GM19463 (cell line): ENCODE measurements at regions not wholly inside any gene's neighbourhood (a gene's known extent, or its start where the extent isn't known, plus 50 kb on each side); places are given as distances from the start of the nearest gene placed in this dataset.
"Not testable (repeated sequence)": the region's sequence is repeated elsewhere in the genome, so short reads cannot be mapped to it uniquely, and the experiment has no call there.

Experiments
- ATAC-seq: cut with Tn5 transposase; IDR thresholded peaks from one replicate; pipeline ENCODE4 v1.9.1; 2021; ENCODE audit warnings: mild to moderate bottlenecking, moderate library complexity; ENCODE audit not compliant: unreplicated experiment

DNA sequence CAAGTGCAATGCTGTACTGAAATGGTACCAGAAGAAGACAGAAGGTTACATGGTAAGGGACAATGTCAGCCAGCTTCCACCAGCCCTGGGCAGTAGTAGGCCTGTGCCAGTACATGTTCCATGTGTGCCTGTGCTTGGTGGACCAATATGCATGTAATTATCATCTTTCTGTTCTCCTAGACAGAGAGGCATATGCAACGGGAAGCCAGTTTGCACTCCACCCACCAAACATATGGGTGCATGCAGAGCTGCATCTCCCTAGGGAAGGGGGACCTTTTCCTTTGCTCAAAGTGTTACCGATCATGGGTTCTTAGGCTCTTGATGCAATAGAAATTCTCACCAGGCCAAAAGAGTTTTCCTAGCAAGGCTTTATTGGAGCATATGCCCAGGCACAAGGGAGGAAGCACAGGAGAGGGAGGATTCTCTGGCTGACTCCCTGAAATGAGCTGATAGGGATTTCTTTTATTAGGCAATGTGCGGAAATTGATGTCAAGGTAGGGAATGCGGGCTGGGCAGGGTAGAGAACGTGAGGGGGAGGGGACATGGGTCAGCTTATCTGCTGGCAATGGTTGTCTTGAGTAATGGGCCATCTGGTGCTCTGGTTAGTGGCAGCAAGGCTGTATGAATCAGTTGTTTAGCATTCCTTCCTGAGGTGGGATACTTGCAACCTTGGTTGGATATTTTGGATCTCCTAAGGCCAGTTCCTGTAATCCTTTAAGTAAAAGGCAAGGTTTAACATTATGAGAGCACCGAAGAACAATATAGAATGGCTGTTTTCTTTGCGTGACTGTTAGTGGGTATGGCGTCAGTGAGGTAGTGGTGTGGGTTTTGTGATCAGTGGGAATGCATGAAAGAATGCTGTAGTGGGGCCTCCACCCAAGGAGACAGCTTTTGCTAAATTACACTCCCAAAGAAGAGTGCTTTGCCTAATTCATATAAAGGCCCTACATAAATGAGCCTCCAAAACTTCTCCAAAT is 102.5 kb downstream of the CDRT15L2 start:
- ATAC-seq, result not testable (repeated sequence)

- not testable (repeated sequence) for ATAC-seq
Observed at GRCh38 chr17:20683651-20684229, 104.2 kb downstream of the CDRT15L2 start.

DNA sequence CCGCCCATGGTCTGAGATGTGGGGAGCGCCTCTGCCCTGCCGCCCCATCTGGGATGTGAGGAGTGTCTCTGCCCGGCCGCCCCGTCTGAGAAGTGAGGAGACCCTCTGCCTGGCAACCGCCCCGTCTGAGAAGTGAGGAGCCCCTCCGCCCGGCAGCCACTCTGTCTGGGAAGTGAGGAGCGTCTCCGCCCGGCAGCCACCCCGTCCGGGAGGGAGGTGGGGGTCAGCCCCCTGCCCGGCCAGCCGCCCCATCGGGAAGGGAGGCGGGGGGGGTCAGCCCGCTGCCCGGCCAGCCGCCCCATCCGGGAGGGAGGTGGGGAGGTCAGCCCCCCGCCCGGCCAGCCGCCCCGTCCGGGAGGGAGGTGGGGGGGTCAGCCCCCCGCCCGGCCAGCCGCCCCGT is 105.5 kb downstream of the CDRT15L2 start:
- ATAC-seq, result not testable (repeated sequence)

DNA sequence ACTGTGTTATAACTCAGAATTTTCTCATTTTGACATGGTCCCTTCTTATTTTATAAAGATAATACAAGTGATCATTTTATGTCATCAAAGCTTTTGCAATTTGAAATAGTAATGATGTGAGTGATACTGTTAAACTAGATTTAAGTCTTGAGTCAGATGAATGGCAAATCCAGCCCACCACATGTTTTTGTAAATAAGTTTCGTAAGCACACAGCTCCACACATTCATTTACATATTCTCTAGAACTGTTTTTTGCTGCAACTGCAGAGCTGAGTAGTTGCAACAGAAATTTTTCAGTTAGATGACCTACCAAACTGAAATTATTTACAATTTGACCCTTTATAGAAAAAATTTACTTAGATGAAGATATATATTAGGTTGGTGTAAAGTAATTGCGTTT is 108.1 kb downstream of the CDRT15L2 start:
- ATAC-seq, result not testable (repeated sequence)

DNA sequence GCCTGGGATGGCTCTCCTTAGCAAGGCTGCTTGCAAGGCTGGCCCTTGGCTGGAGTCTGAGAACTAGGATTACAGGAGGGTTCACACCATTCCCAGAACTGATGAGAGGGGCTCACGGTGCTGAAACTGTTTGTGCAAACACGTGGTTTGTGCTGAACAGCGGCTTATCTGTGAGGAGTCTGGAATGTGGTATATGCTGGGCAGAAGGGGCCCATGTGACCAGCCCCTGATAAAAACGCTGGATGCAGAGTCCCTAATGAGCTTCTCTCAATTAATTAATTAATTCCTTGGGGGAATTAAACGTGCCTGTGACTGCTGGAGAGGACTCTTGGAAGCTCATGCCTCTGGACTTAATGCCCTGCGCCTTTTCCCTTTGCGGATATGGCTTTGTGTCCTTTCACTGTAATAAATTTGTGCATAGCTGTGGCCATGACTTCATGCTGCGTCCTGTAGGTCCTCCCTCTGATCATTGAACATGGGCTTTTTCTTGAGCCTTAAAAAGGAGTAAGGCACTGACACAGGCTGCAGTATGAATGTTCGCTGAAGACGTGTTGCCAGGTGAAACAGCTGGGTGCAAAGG is 109.7 kb downstream of the CDRT15L2 start:
- not testable (repeated sequence) for ATAC-seq

- ATAC-seq, result not testable (repeated sequence)
Observed at GRCh38 chr17:20692706-20693105, 113.2 kb downstream of the CDRT15L2 start.

DNA sequence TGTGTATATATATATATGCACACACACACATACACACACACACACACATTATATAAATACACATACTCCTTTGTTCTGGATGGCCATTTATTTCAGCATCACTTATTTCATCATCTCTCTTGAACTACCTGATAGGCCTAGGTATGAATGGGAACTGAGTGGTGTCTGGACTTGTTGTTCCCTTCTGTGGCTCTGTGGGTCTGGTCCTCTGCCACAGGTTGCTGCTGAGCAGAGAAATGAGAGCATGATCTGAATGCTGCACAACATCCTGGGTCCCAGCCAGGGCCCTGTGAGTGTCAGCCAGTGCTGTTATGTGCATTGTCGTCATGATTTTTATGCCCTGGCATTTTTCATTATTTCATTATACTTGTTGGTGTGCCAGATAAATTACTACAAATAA is 116.3 kb downstream of the CDRT15L2 start:
- not testable (repeated sequence) for ATAC-seq

DNA sequence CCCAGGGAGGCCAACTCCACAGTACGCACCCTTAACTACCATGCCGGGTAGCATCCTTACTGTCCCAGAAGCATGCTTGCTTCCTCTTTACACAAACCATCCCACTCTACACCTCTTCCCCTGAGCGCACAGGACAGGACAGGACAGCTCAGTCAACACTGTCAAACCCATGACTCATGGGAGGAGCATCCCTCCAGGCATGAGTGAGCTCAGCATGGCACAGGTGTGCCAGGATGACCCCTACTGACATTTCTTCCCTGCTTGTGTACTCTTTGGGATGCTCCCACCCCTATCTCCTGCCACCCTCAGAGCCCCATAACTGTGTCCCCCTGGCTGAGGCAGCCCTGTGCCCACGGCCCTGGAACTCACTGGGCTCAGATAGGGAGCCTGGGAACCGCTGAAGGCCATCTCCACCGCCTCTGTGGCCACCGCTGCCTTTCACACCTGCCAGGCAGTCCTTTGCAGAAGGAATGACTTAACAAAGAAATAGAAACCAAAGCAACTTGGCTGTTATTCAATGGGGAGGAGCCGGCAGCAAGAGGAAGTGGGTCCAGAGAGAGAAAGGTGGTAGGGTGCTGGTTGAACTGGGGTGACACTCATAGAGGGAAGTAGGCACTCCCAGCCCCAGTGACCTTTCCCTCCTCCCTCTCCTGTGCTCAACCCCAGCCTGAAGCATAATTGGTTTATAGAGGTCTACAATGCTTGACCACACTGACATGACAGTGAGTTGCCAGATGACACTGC is 119.1 kb downstream of the CDRT15L2 start:
- peak; percentile 87 for ATAC-seq

DNA sequence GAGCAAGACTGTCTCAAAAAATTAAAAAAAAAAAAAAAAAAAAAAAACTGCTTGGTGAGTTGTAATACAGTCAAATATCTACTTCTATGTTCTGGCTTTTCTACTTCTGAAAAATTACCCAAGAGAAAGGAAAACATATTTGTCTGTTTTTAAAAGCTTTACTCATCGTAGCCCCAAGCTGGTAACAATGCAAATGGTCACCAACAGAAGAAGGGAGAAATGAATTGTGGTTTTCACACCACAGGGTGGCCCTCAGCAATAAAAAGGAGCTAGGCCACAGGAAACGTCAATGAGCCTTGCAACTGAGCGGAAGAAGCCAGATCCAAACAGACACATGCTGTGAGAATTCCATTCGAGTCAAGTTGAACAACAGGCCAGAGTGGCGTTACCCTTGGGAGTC is 121.0 kb downstream of the CDRT15L2 start:
- not testable (repeated sequence) for ATAC-seq

- not testable (repeated sequence) for ATAC-seq
Observed at GRCh38 chr17:20701366-20701765, 121.8 kb downstream of the CDRT15L2 start.

DNA sequence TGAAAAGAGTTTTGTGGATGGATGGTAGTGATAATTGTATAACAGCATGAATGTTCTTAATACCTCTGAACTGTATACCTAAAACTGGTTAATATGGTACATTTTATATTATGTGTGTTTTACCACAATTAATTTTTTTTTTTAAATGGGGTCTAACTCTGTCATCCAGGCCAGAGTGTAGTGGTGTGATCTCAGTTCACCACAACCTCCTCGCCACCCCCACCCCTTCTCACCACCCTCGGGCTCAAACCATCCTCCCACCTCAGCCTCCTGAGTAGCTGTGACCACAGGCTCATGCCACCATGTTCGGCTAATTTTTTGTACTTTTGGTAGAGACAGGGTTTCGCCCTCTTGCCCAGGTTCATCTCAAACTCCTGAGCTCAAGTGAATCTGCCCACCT is 123.2 kb downstream of the CDRT15L2 start:
- no peak for ATAC-seq

GRCh38 chr17:20703781-20704180 is 124.3 kb downstream of the CDRT15L2 start:
- no peak for ATAC-seq

DNA sequence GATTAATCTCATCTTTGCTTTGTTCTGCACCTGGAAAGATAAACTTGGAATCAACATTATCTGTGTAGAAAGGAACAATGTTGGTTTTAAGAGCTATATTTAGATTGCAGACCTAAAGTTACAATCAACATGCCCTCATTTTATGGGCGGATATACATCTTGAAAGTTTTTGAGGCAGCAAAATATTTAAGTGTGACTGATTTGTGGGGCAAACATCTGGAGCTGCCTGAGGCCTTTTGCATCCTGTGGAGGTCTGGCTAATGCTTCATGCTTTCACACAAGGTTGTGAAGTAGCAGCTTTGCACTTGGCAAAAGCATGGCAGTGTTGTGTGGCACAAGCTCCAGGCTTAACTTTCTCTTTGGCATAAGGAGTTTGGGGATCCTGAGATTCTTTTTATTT is 125.7 kb downstream of the CDRT15L2 start:
- ATAC-seq, result not testable (repeated sequence)

GRCh38 chr17:20706751-20707373 is 127.3 kb downstream of the CDRT15L2 start:
- no peak for ATAC-seq

DNA sequence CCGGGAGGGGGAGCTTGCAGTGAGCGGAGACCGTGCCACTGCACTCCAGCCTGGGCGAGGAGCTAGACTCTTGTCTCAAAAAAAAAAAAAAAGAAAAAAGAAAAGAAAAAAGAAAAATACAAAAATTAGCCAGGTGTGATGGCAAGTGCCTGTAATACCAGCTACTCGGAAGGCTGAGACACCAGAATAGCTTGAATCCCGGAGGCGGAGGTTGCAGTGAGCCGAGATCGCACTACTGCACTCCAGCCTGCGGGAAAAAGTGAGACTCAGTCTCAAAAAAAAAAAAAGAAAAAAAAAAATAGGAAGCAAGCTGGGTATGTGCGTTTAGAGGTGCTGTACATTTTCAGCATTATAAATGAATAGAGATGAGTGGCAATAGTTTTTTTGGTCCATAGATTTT is 129.3 kb downstream of the CDRT15L2 start:
- ATAC-seq, result not testable (repeated sequence)

- ATAC-seq, result not testable (repeated sequence)
Observed at GRCh38 chr17:20716481-20716880, 137.0 kb downstream of the CDRT15L2 start.

DNA sequence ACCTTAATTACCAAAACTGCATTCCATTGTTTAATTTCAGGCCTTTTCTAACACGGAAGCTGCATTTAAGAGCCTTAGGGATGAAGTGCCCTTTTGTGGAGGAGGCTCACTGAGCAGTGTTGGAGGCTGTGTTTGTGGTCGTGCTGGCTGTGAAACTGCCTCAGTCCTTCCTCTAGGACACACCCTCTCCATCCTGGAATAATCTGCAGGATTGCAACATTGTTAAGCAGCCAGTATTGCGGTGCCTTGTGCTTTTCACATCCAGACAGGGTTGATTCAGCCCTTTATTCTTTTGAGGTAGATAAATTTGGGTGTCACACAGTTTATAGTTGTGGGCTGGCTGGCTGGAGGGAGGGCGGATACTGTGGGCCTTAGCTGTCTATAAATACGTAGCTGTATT is 141.6 kb downstream of the CDRT15L2 start:
- no peak for ATAC-seq

DNA sequence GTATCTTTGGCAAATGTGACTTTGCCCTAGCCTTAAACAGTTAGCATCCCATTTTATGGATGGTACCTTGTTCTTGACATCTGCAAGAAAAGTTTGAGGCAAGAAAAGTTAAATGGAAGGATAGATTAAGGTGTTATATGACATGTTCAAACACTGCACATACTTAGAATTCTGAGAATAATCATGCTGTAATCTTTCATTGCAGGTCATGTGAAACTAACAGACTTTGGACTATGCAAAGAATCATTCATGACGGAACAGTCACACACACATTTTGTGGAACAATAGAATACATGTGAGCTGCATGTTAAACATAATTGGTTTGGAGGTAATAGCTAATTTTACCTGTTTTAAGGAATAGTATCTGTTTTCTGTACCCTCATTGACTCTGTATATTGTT is 144.9 kb downstream of the CDRT15L2 start:
- ATAC-seq, result not testable (repeated sequence)

DNA sequence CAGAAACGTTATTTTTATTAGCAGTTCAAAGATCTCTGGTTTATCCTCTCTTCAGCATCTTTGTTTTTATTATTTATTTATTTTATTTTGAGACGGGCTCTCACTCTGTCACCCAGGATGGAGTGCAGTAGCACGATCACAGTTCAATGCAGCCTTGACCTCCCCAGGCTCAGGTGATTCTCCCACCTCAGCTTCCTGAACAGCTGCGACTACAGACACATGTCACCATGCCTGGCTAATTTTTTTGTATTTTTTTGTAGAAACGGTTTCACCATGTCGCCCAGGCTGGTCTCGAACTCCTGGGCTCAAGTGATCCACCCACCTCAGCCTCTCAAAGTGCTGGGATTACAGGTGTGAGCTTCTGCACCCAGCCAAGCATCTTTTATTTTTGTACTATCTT is 147.7 kb downstream of the CDRT15L2 start:
- not testable (repeated sequence) for ATAC-seq

GRCh38 chr17:20728181-20728580 is 148.7 kb downstream of the CDRT15L2 start:
- no peak for ATAC-seq
